GM12873 (cell line): ENCODE measurements at regions not wholly inside any gene's neighbourhood (a gene's known extent, or its start where the extent isn't known, plus 50 kb on each side); places are given as distances from the start of the nearest gene placed in this dataset.

ENCODE experiments used
- CTCF ChIP-seq: IDR thresholded peaks from 2 replicates; pipeline ENCODE4 v1.5.1; 2012; ENCODE audit warnings: low read depth, mild to moderate bottlenecking, moderate library complexity, low read length, control low read depth; ENCODE audit not compliant: insufficient read depth; ENCODE audit errors: missing control alignments

- no peak for TF ChIP-seq CTCF
Observed at GRCh38 chr12:127830065-127830460, 436.9 kb upstream of the TMEM132C start.

- TF ChIP-seq CTCF: no peak
Observed at GRCh38 chr12:127830730-127831129, 436.2 kb upstream of the TMEM132C start.

GRCh38 chr12:127832172-127832571 lies 434.8 kb upstream of the TMEM132C start:
- TF ChIP-seq CTCF: no peak

DNA sequence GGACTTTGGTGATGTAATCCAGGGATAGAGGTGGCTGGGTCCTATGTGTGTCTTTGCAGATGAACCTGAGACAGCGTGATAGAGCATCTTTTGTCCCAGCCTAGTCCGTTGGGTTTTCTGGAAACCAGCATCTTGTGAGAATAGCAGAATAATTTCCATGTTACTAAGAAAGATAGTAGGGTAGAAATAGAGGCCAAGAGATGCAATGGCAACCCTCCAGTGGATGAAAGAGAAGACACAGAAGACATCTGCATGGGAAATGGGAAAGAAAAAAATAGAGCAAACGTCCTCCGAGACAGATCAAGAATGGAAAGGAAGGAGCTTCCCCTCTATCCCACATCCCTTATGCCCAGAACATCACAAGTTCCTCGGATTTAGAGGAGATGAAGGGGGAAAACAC lies 409.3 kb upstream of the TMEM132C start:
- no peak for TF ChIP-seq CTCF

- TF ChIP-seq CTCF: no peak
Observed at GRCh38 chr12:127860536-127860935, 406.4 kb upstream of the TMEM132C start.

- no peak for TF ChIP-seq CTCF
Observed at GRCh38 chr12:127861406-127861805, 405.6 kb upstream of the TMEM132C start.

GRCh38 chr12:127873306-127873705 lies 393.7 kb upstream of the TMEM132C start:
- TF ChIP-seq CTCF: no peak
